GM08714 (cell line): ENCODE measurements at regions not wholly inside any gene's neighbourhood (a gene's known extent, or its start where the extent isn't known, plus 50 kb on each side); places are given as distances from the start of the nearest gene placed in this dataset.

ENCODE experiments used
- H3K4me3 ChIP-seq: fragments of 200-500 bp; sonication (Bioruptor generic); 2 replicates; pipeline ENCODE4 v1.5.1; 2014; ENCODE audit warnings: mild to moderate bottlenecking, low read length, inconsistent platforms
- ZNF274 ChIP-seq: IDR thresholded peaks from 2 replicates; pipeline ENCODE4 v1.6.1; 2012; ENCODE audit warnings: mild to moderate bottlenecking, low read depth, low read length

DNA sequence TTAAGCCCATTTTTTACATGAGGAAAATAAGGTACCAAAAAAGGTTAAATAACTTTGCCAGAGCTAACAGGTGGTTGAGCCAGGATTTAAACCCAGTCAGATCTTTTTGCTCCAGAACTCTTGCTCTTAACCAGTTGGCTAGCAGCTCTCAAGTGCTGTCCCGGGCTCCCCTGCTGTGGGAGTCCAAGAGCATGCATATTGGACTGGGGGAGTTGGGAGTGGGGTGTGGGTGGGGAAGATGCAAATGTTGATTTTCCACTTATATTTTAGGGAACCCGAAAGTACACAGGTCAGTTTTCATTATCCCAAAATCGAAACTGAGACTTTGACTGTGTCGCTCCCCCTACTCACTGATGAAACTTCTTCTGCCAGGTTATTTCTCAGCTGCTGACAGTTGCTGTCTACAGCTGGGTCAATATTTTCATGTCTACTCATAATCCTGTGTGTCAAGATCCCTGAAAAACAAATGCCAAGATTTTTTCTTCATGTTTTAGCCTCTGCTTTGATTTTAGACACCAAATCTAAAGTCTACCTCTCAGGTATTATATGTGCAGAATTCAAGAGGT, 172.3 kb upstream of the TMPO start:
- no peak overlapping the region for H3K4me3 ChIP-seq
- no peak for TF ChIP-seq ZNF274

GRCh38 chr12:98344046-98344930, 171.1 kb upstream of the TMPO start:
- no peak overlapping the region for H3K4me3 ChIP-seq
- no peak for TF ChIP-seq ZNF274

GRCh38 chr12:98345308-98345876, 170.0 kb upstream of the TMPO start:
- no peak overlapping the region for H3K4me3 ChIP-seq
- no peak for TF ChIP-seq ZNF274

- H3K4me3 ChIP-seq, result no peak overlapping the region
- TF ChIP-seq ZNF274, result no peak
Observed at GRCh38 chr12:98351089-98351488, 164.3 kb upstream of the TMPO start.

GRCh38 chr12:98351784-98352183, 163.6 kb upstream of the TMPO start:
- no peak overlapping the region for H3K4me3 ChIP-seq
- no peak for TF ChIP-seq ZNF274

DNA sequence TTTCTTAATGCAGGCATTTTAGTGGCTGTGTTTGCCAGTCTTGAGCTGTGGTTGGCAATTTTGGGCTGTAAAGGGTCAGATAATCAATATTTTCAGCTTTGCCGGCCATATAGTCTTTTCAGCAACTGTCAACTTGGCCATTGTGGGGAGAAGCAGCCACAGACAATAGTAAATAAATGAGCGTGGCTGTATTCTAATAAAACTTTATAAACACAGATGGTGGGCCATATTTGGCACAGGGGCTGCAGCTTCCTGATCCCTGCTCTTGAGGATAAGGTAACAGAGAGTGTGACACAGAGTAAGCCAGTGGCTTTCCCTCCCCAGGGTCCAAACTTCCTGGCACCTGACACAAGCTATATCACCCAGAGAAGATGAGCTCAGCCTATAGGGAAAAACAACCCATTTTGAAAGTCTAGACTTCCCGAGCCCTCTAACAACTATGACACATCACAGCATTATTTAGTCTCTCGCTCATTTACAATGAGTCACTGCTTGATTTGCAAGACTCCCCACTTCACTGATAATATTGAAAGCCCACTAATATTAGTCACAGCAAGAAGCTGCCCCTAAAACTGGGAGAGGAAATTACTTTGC, 163.1 kb upstream of the TMPO start:
- TF ChIP-seq ZNF274, result no peak
- no peak overlapping the region for H3K4me3 ChIP-seq

GRCh38 chr12:98352835-98353234, 162.6 kb upstream of the TMPO start:
- no peak overlapping the region for H3K4me3 ChIP-seq
- TF ChIP-seq ZNF274, result no peak

DNA sequence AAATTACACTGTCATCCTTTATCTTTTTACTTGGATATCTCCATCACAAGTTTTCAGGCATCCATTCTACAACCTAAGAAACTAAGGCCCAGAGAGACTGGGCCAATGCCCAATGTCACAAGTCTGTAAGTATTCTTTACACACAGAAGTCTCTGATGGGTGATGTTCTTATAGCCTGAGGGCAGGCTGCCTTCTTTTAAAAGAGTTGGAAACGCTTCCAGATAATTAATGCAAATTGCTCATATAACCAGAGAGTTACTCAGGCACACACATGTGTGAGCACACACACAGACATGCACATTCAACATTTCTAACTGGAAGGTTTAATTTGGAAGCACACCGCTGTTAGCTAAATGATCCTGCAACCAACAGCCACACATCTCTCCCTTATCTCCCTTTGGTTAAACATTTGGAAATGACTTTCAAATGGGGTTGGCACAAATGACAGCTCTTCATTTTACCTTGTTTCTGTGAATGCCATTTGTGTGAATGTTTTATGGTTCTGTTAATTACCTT, 160.8 kb upstream of the TMPO start:
- no peak for TF ChIP-seq ZNF274
- no peak overlapping the region for H3K4me3 ChIP-seq

DNA sequence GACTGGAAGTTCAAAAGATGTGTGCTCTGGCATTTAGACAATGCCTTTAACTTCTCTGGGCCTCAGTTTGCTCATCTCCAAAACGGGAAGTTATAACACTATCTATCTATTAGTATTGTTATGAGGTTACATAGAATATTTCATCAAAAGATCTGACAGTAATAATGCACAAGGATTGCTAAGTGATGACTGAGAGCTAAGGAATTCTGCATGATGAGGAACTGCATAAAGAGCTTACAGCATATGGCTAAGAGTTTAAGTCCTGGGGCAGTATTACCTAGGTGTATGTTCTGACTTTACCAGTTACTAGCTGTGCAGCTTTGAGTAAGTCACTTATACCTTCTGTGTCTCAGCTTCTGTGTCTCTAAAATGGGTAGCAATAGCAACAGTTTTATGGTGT, 160.1 kb upstream of the TMPO start:
- no peak overlapping the region for H3K4me3 ChIP-seq
- no peak for TF ChIP-seq ZNF274

DNA sequence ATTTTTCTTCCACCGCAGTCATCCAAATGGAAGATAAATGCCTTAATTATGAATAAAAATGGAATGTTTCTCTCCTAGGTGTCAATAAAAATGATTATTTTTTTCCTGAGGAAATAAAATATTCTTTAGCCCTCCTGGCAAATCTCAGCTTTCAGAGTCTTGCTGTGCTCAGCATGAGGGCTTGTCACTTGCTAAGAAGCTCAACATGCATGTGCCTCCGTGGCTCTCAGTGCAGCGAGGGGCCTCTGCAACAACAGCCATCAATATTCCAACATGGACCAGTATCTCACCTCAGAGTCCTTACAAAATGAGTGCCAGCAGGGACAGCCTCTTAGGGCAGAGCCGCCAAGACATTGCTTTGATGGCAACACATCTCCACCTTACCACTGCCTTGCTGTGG, 159.5 kb upstream of the TMPO start:
- H3K4me3 ChIP-seq, result no peak overlapping the region
- no peak for TF ChIP-seq ZNF274

DNA sequence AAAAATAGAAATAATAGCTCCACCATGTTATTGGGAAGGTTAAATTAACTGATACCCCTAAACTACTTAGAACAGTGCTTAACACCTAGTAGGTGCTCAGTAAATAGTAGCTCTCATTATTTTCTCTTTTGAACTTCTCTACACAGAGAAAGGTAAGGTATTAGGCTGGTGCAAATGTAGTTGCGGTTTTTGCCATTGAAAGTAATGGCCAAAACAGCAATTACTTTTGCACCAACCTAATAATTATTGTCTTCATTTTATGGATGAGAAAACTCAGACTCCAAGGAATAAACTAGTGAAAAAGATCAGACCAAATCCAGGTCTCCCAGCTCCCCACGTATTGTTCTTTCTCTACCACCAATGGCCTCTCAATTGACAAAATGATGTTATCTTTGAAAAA, 157.2 kb upstream of the TMPO start:
- H3K4me3 ChIP-seq, result no peak overlapping the region

DNA sequence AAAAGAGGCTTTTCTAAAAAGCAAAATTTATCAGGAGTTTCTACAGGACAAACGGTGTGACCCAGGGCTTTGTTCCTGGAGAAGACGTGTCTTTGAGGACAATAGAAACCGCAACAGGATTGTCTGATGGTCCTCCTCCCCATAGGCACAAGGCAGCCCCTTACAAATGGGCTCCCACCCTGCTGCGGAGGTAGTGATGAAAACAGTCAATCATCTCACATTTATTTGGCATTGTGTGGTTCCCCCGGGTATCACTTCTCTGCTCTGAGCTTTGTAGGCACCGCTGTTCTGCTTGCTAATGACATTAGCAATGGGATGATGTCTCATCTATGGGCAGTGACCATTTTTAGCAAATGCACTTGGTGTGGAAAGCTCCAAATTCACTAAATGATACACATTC, 155.5 kb upstream of the TMPO start:
- TF ChIP-seq ZNF274, result no peak
- H3K4me3 ChIP-seq, result no peak overlapping the region

More for the DNA sequence above, 157.2 kb upstream of the TMPO start:
- no peak for TF ChIP-seq ZNF274

GRCh38 chr12:98360401-98360800, 155.0 kb upstream of the TMPO start:
- TF ChIP-seq ZNF274, result no peak
- no peak overlapping the region for H3K4me3 ChIP-seq

GRCh38 chr12:98369581-98369980, 145.8 kb upstream of the TMPO start:
- H3K4me3 ChIP-seq, result no peak overlapping the region
- TF ChIP-seq ZNF274, result no peak
